ENCODE measurements at regions not wholly inside any gene's neighbourhood (a gene's known extent, or its start where the extent isn't known, plus 50 kb on each side); places are given as distances from the start of the nearest gene placed in this dataset.

DNA sequence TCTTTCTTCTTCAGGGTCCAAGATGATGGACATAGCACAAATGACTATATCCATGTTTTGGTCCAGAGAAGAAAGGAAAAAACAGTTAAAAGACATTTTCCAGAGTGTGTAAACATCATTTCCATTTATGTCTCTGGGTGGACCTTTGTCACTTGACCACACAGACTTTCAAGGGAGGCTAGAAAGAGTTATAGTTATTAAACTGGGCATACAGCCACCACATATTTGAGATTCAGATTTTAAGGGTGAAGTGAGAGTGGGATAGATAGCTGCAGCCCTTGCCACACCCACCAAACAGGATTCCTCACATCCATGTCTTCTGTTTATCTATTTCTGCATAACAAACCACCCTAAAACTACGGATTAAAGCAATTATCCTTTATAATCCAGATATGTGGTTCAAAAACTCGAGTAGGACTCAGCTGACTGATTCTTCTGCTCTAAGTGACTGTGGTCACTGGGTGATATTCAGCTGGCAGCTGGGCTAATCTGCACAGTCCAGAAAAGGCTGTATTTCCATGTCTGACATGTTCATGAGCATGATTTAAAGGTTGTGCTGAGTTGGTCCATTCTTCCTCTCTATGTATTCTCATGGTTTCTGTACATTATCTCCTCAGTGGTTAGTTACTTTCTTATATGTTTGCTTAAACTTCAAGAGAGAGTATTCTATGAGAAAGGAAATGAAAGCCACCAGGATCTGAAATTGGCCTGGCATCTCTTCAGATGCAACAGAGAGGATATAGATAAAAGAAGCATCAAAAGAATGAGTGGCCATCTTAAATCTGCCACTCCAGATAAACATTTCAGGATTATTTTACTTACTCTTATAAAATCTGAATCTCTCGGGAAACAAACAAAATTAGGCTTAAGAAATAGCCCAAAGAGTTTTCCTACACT lies 459.8 kb upstream of the CTSO start:
- H3K9me3 ChIP-seq (ENCODE audit: insufficient read depth, low read length, severe bottlenecking): peaks cover 2% of the 10 kb centered on the region
- H3K9ac ChIP-seq (ENCODE audit: low read depth, low read length): no peak overlapping the region
- ATAC-seq (ENCODE audit: insufficient read depth, low read depth) (no peak), DNase-seq (no peak)
- H3K4me3 ChIP-seq (ENCODE audit: low read depth in 1 of 2, low read length in 2 of 2): no peak overlapping the region
- H3K27ac ChIP-seq (ENCODE audit: low read length): no peak overlapping the region
- no peak overlapping the region for H2AFZ ChIP-seq (ENCODE audit: low read depth, low read length)
- H4K20me1 ChIP-seq (ENCODE audit: insufficient read depth, low read length): no peaks in the 10 kb centered on the region
- TF ChIP-seq, protein P1, sequence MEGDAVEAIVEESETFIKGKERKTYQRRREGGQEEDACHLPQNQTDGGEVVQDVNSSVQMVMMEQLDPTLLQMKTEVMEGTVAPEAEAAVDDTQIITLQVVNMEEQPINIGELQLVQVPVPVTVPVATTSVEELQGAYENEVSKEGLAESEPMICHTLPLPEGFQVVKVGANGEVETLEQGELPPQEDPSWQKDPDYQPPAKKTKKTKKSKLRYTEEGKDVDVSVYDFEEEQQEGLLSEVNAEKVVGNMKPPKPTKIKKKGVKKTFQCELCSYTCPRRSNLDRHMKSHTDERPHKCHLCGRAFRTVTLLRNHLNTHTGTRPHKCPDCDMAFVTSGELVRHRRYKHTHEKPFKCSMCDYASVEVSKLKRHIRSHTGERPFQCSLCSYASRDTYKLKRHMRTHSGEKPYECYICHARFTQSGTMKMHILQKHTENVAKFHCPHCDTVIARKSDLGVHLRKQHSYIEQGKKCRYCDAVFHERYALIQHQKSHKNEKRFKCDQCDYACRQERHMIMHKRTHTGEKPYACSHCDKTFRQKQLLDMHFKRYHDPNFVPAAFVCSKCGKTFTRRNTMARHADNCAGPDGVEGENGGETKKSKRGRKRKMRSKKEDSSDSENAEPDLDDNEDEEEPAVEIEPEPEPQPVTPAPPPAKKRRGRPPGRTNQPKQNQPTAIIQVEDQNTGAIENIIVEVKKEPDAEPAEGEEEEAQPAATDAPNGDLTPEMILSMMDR (IDR thresholded peaks at IDR 0.05; ENCODE audit: borderline replicate concordance, extremely low read depth, low read length, poor library complexity, severe bottlenecking): no peak
- TF ChIP-seq EZH2 (IDR thresholded peaks at IDR 0.05; ENCODE audit: borderline replicate concordance, low read depth, low read length, severe bottlenecking): no peak
- H3K4me2 ChIP-seq (ENCODE audit: insufficient read depth, low read length): no peak overlapping the region
- no peaks in the 10 kb centered on the region for H3K36me3 ChIP-seq (ENCODE audit: insufficient read depth, low read length)
- H3K4me1 ChIP-seq (ENCODE audit: insufficient read depth, low read length): no peaks in the 10 kb centered on the region
- no peaks in the 10 kb centered on the region for H3K79me2 ChIP-seq (ENCODE audit: insufficient read depth, low read length)
- H3K27me3 ChIP-seq (ENCODE audit: insufficient read depth, low read length, poor library complexity): no peaks in the 10 kb centered on the region

DNA sequence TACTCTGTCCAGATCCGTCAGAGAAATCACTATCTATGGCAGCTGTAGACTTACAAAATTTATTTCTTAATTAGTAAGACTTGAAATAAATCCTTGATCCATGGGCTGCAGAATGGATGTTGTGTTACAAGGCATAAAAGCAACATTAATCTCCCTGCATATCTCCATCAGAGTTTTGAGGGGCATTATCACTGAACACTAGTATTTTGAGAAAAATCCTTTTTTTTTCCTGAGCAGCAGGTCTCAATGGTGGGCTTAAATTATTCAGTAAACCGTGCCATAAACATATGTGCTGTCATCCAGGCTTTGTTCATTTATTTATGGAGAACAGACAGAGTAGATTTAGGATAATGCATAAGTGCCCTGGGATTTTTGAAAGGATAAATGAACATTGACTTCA lies 457.9 kb upstream of the CTSO start:
- no peaks in the 10 kb centered on the region for H3K4me1 ChIP-seq (ENCODE audit: insufficient read depth, low read length)
- ATAC-seq (ENCODE audit: insufficient read depth, low read depth) (no peak), DNase-seq (no peak)
- H3K9ac ChIP-seq (ENCODE audit: low read depth, low read length): no peak overlapping the region
- H3K9me3 ChIP-seq (ENCODE audit: insufficient read depth, low read length, severe bottlenecking): peaks cover 2% of the 10 kb centered on the region
- no peaks in the 10 kb centered on the region for H4K20me1 ChIP-seq (ENCODE audit: insufficient read depth, low read length)
- no peak overlapping the region for H2AFZ ChIP-seq (ENCODE audit: low read depth, low read length)
- no peak overlapping the region for H3K4me3 ChIP-seq (ENCODE audit: low read depth in 1 of 2, low read length in 2 of 2)
- H3K27me3 ChIP-seq (ENCODE audit: insufficient read depth, low read length, poor library complexity): no peaks in the 10 kb centered on the region
- H3K36me3 ChIP-seq (ENCODE audit: insufficient read depth, low read length): no peaks in the 10 kb centered on the region
- H3K4me2 ChIP-seq (ENCODE audit: insufficient read depth, low read length): no peak overlapping the region
- H3K79me2 ChIP-seq (ENCODE audit: insufficient read depth, low read length): no peaks in the 10 kb centered on the region
- H3K27ac ChIP-seq (ENCODE audit: low read length): no peak overlapping the region
- no peak for TF ChIP-seq EZH2 (IDR thresholded peaks at IDR 0.05; ENCODE audit: borderline replicate concordance, low read depth, low read length, severe bottlenecking)
- TF ChIP-seq, protein P1 (IDR thresholded peaks at IDR 0.05; ENCODE audit: borderline replicate concordance, extremely low read depth, low read length, poor library complexity, severe bottlenecking): no peak

DNA sequence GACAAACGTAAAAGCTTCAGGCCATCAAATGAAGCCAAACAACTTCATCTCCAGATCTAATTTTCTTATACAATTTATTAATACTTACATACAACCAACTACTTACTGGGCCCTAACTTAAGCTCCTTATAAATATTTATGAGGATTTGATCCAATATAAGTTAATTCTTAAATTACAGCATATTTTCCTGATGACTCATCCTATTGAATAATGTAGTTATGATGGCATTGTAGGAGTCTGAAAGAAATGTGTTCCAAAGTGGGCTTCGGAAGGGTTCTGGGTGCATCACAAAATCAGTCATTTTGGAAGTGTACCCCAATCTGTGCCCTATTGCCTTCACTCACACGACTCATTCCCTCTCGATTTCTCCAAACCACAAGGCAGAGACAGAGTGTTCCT lies 455.1 kb upstream of the CTSO start:
- DNase-seq (no peak), ATAC-seq (ENCODE audit: insufficient read depth, low read depth) (no peak)
- H3K4me3 ChIP-seq (ENCODE audit: low read depth in 1 of 2, low read length in 2 of 2): no peak overlapping the region
- no peaks in the 10 kb centered on the region for H3K79me2 ChIP-seq (ENCODE audit: insufficient read depth, low read length)
- no peaks in the 10 kb centered on the region for H3K27me3 ChIP-seq (ENCODE audit: insufficient read depth, low read length, poor library complexity)
- no peaks in the 10 kb centered on the region for H3K36me3 ChIP-seq (ENCODE audit: insufficient read depth, low read length)
- H2AFZ ChIP-seq (ENCODE audit: low read depth, low read length): no peak overlapping the region
- TF ChIP-seq EZH2 (IDR thresholded peaks at IDR 0.05; ENCODE audit: borderline replicate concordance, low read depth, low read length, severe bottlenecking): no peak
- TF ChIP-seq, protein P1 (IDR thresholded peaks at IDR 0.05; ENCODE audit: borderline replicate concordance, extremely low read depth, low read length, poor library complexity, severe bottlenecking): no peak
- H3K4me1 ChIP-seq (ENCODE audit: insufficient read depth, low read length): no peaks in the 10 kb centered on the region
- H3K4me2 ChIP-seq (ENCODE audit: insufficient read depth, low read length): no peak overlapping the region
- H3K9ac ChIP-seq (ENCODE audit: low read depth, low read length): no peak overlapping the region
- no peaks in the 10 kb centered on the region for H4K20me1 ChIP-seq (ENCODE audit: insufficient read depth, low read length)
- H3K9me3 ChIP-seq (ENCODE audit: insufficient read depth, low read length, severe bottlenecking): no peaks in the 10 kb centered on the region
- no peak overlapping the region for H3K27ac ChIP-seq (ENCODE audit: low read length)
